HepG2 (cell line): ENCODE measurements at regions not wholly inside any gene's neighbourhood (a gene's known extent, or its start where the extent isn't known, plus 50 kb on each side); places are given as distances from the start of the nearest gene placed in this dataset.

ENCODE experiments used
- ATAC-seq: fragments of 200-7000 bp; cut with Tn5 transposase; 3 replicates; pipeline ENCODE4 v1.9.1; 2020; ENCODE audit warnings: mild to moderate bottlenecking, moderate library complexity
- BruUV-seq: library from RNA; stranded (reverse); fragments of 400-500 nt; replicated peaks from 2 replicates; lab custom pipeline; 2021; lab: Mats Ljungman, UMichigan
- CTCF ChIA-PET: fragments of 300-600 bp; formaldehyde crosslinking; extraction: SDS; loops from one replicate; lab custom pipeline; 2021; ENCODE audit warnings: low total read pairs, inconsistent platforms, low intra/inter-chr PET ratio; lab: Yijun Ruan, JAX
- POLR2A ChIA-PET: fragments of 350-600 bp; sonication (Branson Sonifier 250); formaldehyde crosslinking; loops from one replicate; lab custom pipeline; 2020; ENCODE audit warnings: antibody characterized with exemption, inconsistent platforms; lab: Yijun Ruan, JAX
- DNase-seq: peaks from one replicate; pipeline ENCODE4 v3.0.0-alpha.2; 2015; ENCODE audit warnings: low spot score
- FAIRE-seq: peaks from 3 replicates; lab custom pipeline; 2011; peaks lifted over from hg19 to GRCh38; lab: Jason Lieb, UNC
- H2AFZ ChIP-seq: one replicate; pipeline ENCODE4 v1.6.1; 2011; ENCODE audit warnings: low read length, inconsistent platforms
- H3K27ac ChIP-seq: fragments of 300-600 bp; 3 replicates; pipeline ENCODE4 v1.8.0; 2011; ENCODE audit warnings: mixed run types, mild to moderate bottlenecking, mixed read lengths, low read length, inconsistent platforms; ENCODE audit not compliant: insufficient read depth; ENCODE audit errors: extremely low read length
- H3K27me3 ChIP-seq, 2 experiments: fragments of 200-600 bp in 1 of 2; 2 replicates in 1 of 2; 3 replicates in 1 of 2; pipeline versions ENCODE4 v1.6.0 to v1.8.0; 2011; ENCODE audit warnings: low read length in 2 of 2, mild to moderate bottlenecking in 2 of 2, moderate library complexity in 2 of 2, inconsistent platforms in 1 of 2; ENCODE audit not compliant: insufficient read depth in 2 of 2, control insufficient read depth in 1 of 2
- H3K36me3 ChIP-seq, 2 experiments: fragments of 200-600 bp in 1 of 2; replicated peaks in 1 of 2; 2 replicates in 1 of 2; 3 replicates in 1 of 2; pipeline versions ENCODE4 v1.5.1 to v1.8.0; 2011; ENCODE audit warnings: low read length in 2 of 2, inconsistent platforms in 1 of 2; ENCODE audit not compliant: insufficient read depth in 2 of 2, control insufficient read depth in 1 of 2
- H3K4me1 ChIP-seq: 2 replicates; pipeline ENCODE4 v1.5.1; 2012; ENCODE audit warnings: low read length, inconsistent platforms; ENCODE audit not compliant: insufficient read depth
- H3K4me2 ChIP-seq: 2 replicates; pipeline ENCODE4 v1.6.0; 2011; ENCODE audit warnings: low read depth, low read length, inconsistent platforms
- H3K4me3 ChIP-seq, 3 experiments: fragments of 200-600 bp in 1 of 3; sonication (generic), shearing (Covaris generic) in 1 of 3; replicated peaks in 1 of 3; 2 replicates each; pipeline ENCODE4 v1.5.1; 2011 to 2016; ENCODE audit warnings: low read length in 3 of 3, inconsistent platforms in 2 of 3, low read depth in 2 of 3, mild to moderate bottlenecking in 2 of 3, control low read depth in 1 of 3, mixed read lengths in 1 of 3; ENCODE audit not compliant: insufficient read depth in 1 of 3
- H3K79me2 ChIP-seq: one replicate; pipeline ENCODE4 v1.6.1; 2011; ENCODE audit warnings: low read length, inconsistent platforms; ENCODE audit not compliant: insufficient read depth
- H3K9ac ChIP-seq: 2 replicates; pipeline ENCODE4 v1.6.0; 2011; ENCODE audit warnings: mild to moderate bottlenecking, low read depth, low read length, inconsistent platforms; ENCODE audit not compliant: insufficient read depth
- H3K9me3 ChIP-seq: 2 replicates; pipeline ENCODE4 v1.5.1; 2012; ENCODE audit warnings: mild to moderate bottlenecking, low read length
- H4K20me1 ChIP-seq: 2 replicates; pipeline ENCODE4 v1.6.0; 2011; ENCODE audit warnings: inconsistent platforms, mild to moderate bottlenecking, low read length, moderate library complexity; ENCODE audit not compliant: insufficient read depth
- AGO1 ChIP-seq: fragments of 200-400 bp; formaldehyde crosslinking; IDR thresholded peaks from 2 replicates; pipeline ENCODE4 v1.6.1; 2017; ENCODE audit warnings: mild to moderate bottlenecking, low read depth, low read length, moderate library complexity; ENCODE audit not compliant: poor library complexity, severe bottlenecking
- BATF2 ChIP-seq: sonication (generic); formaldehyde crosslinking; IDR thresholded peaks from 2 replicates; pipeline ENCODE4 v1.8.0; 2022; ENCODE audit warnings: mild to moderate bottlenecking, missing genetic modification reagents, moderate library complexity
- MYC ChIP-seq: sonication (generic); formaldehyde crosslinking; IDR thresholded peaks from 2 replicates; pipeline ENCODE4 v1.9.0; 2021; ENCODE audit warnings: missing genetic modification reagents, borderline replicate concordance
- NR2F2 ChIP-seq: IDR thresholded peaks from 2 replicates; pipeline ENCODE4 v1.6.1; 2012; ENCODE audit warnings: low read depth, inconsistent platforms, borderline replicate concordance
- PREB ChIP-seq: sonication (generic); formaldehyde crosslinking; IDR thresholded peaks from 2 replicates; pipeline ENCODE4 v1.4.0; 2020; ENCODE audit warnings: missing genetic modification reagents
- RCOR2 ChIP-seq: IDR thresholded peaks from 2 replicates; pipeline ENCODE4 v1.6.1; 2016; ENCODE audit warnings: missing biosample characterization, missing genetic modification reagents
- TIGD3 ChIP-seq: sonication (generic); formaldehyde crosslinking; IDR thresholded peaks from 2 replicates; pipeline ENCODE4 v1.5.1; 2020; ENCODE audit warnings: mild to moderate bottlenecking, missing genetic modification reagents, borderline replicate concordance
- ZBTB14 ChIP-seq: sonication (generic); formaldehyde crosslinking; IDR thresholded peaks from 2 replicates; pipeline ENCODE4 v1.4.0; 2020; ENCODE audit warnings: missing genetic modification reagents
- ZBTB33 ChIP-seq: sonication (generic); formaldehyde crosslinking; IDR thresholded peaks from 2 replicates; pipeline ENCODE4 v1.4.0; 2020; ENCODE audit warnings: missing genetic modification reagents
- ZBTB7A ChIP-seq: sonication (generic); formaldehyde crosslinking; IDR thresholded peaks from 2 replicates; pipeline ENCODE4 v1.8.0; 2022; ENCODE audit warnings: mild to moderate bottlenecking, missing genetic modification reagents
- ZFP37 ChIP-seq: sonication (generic); formaldehyde crosslinking; IDR thresholded peaks from 2 replicates; pipeline ENCODE4 v1.4.0; 2020; ENCODE audit warnings: missing genetic modification reagents, borderline replicate concordance
- ZNF136 ChIP-seq: sonication (generic); formaldehyde crosslinking; IDR thresholded peaks from 2 replicates; pipeline ENCODE4 v1.8.1; 2022; ENCODE audit warnings: low read depth, mild to moderate bottlenecking, moderate library complexity, missing genetic modification reagents
- ZNF326 ChIP-seq: sonication (generic); formaldehyde crosslinking; IDR thresholded peaks from 2 replicates; pipeline ENCODE4 v1.4.0; 2020; ENCODE audit warnings: missing genetic modification reagents, borderline replicate concordance
- ZNF337 ChIP-seq: sonication (generic); formaldehyde crosslinking; IDR thresholded peaks from 2 replicates; pipeline ENCODE4 v1.5.1; 2020; ENCODE audit warnings: missing genetic modification reagents, low read depth, mild to moderate bottlenecking, borderline replicate concordance
- ZNF562 ChIP-seq: sonication (generic); formaldehyde crosslinking; IDR thresholded peaks from 2 replicates; pipeline ENCODE4 v1.8.0; 2022; ENCODE audit warnings: missing genetic modification reagents, borderline replicate concordance
- ZNF614 ChIP-seq: IDR thresholded peaks from 2 replicates; pipeline ENCODE4 v1.6.1; 2018; ENCODE audit warnings: missing biosample characterization, missing genetic modification reagents, inconsistent platforms, borderline replicate concordance
- ZSCAN21 ChIP-seq: sonication (generic); formaldehyde crosslinking; IDR thresholded peaks from 2 replicates; pipeline ENCODE4 v1.8.0; 2022; ENCODE audit warnings: mild to moderate bottlenecking, missing genetic modification reagents, moderate library complexity, borderline replicate concordance
- in situ Hi-C: cut with HindIII; loops from 2 replicates; pipeline ENCODE4 v1.10.0; 2017; ENCODE audit warnings: low pct_unique_long_range_greater_than_20kb; ENCODE audit not compliant: extremely low pct_ligation_motif_present
- intact Hi-C: fragments of 100-400 bp; cut with micrococcal nuclease; formaldehyde crosslinking; loops from one replicate; pipeline ENCODE4 v1.10.0; 2022; ENCODE audit not compliant: unreplicated experiment

DNA sequence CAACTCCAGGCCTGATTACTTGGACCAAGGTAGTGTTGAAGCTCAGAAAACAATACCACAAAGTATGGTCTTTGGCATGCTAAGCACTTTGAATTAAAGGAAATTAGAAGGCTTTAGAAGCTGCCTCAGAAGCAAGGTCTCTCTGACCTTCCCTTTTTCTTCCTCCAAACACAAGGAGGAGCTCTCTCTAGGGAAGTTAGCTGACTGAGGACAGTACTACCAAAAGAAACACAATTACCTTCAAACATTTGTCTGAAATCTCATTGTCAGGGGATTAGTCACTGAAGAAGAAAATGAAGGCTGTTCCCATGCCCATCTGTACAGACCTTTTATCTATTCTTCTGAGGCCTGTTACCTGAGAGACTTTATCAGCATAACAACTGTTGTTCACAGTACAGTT, 279.3 kb downstream of the CDH20 start (continued):
- TF ChIP-seq PREB, result no peak
- no peak for TF ChIP-seq ZBTB33 (CRISPR knock-in tag)
- TF ChIP-seq ZFP37 (CRISPR knock-in tag), result no peak

DNA sequence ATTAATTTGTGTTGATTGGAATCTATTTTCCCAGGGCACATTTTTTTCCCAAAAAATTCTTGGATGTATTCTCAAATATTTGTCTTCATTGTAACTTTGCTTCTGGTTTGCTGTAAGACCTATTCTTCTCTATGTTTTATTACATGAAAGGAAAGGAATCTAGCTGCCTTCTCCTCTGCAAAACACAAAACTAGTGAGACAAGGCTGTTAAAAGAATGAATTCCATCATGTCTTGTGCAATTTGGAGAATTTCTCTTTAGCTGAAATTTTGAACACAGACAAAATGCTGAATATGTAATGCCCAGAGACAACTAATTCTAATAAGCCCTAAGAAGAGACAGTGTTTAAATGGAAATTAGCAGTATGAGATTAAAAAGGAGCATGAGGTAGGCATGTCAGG, 275.9 kb downstream of the CDH20 start:
- POLR2A ChIA-PET, result no interaction called here
- no peak for FAIRE-seq
- Histone ChIP-seq H2AFZ (no peak overlapping the region), H3K79me2 (no peaks in the 10 kb centered on the region), H4K20me1 (no peaks in the 10 kb centered on the region), H3K36me3 (no peaks in the 10 kb centered on the region), H3K27me3 (no peaks in the 10 kb centered on the region), H3K9ac (no peak overlapping the region), H3K4me2 (no peak overlapping the region), H3K27ac (no peak overlapping the region), H3K4me3 (no peak overlapping the region), H3K4me1 (no peaks in the 10 kb centered on the region), H3K9me3 (no peaks in the 10 kb centered on the region)
- no peak for ATAC-seq
- intact Hi-C loops (no loop called here), in situ Hi-C loops (no loop called here)
- BruUV-seq, result no TSS peak
- DNase-seq, result no peak
- CTCF ChIA-PET, result no interaction called here
- TF ChIP-seq AGO1 (no peak), ZBTB7A (CRISPR knock-in tag) (no peak), RCOR2 (CRISPR knock-in tag) (no peak), ZNF326 (no peak), MYC (CRISPR knock-in tag) (no peak), ZNF136 (CRISPR knock-in tag) (no peak), NR2F2 (no peak), ZSCAN21 (CRISPR knock-in tag) (no peak), ZNF614 (CRISPR knock-in tag) (no peak), ZNF562 (CRISPR knock-in tag) (no peak), TIGD3 (CRISPR knock-in tag) (no peak), BATF2 (CRISPR knock-in tag) (no peak), ZNF337 (CRISPR knock-in tag) (no peak), ZBTB14 (CRISPR knock-in tag) (no peak)
